ENCODE measurements at regions not wholly inside any gene's neighbourhood (a gene's known extent, or its start where the extent isn't known, plus 50 kb on each side); places are given as distances from the start of the nearest gene placed in this dataset.

DNA sequence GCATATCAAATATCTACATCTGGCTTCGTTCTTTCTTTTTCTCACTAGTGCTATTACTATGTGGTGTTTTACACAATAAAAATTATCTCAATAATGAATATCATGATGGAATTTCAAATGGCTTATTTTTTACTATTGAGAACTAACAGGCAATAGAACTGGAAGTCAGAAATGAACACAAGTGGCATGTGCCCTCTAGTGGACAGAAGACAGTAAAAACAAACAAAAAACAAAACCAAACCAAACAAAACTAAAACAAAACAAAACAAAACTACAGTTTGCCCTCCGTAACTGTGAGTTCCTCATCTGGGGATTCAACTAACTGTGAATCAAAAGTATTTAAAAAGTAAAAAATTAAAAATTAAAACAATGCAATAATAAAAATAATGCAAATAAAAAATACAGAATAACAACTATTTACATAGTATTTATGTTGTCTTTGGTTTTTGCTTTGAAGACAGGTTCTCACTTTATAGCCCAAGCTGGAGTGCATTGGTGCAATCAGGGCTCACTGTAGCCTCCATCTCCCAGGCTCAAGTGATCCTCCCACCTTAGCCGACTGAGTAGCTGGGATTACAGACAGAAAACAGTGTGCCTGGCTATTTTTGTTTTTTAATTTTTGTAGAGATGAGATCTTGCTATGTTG lies 195.6 kb upstream of the TACR3 start:
- Histone ChIP-seq H3K4me2 (ENCODE audit: control insufficient read depth, extremely low read depth, insufficient read depth, low read depth, low read length) (no peak overlapping the region), H3K79me2 (ENCODE audit: control insufficient read depth, insufficient read depth, low read length) (no peaks in the 10 kb centered on the region)

DNA sequence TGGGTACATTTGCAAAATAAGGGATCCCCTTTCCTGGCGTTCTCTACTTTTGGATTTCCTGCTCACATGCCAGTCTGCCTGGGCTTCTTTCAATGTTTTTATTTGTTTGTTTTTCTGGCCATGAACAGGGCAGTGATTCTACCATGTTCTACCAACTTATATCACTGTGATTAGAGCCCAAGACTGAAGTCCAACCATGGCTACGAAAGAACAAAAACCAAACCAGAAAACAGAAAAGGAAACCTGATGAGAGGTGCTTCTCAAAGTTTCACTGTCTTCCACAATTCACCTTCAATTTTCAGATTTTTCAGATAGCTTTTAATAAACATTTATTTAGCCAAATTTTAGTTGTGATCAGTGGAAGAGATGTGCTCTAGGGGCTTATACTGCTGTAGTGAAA lies 187.6 kb upstream of the TACR3 start:
- no peak for DNase-seq (ENCODE audit: low read depth, low spot score)
- no peaks in the 10 kb centered on the region for H4K20me1 ChIP-seq (ENCODE audit: control insufficient read depth, extremely low read depth, insufficient read depth, low read length)
- H3K27me3 ChIP-seq (ENCODE audit: control insufficient read depth, extremely low read depth, insufficient read depth, low read length) = no peaks in the 10 kb centered on the region
- no peak overlapping the region for H3K4me2 ChIP-seq (ENCODE audit: control insufficient read depth, extremely low read depth, insufficient read depth, low read depth, low read length)
- no peaks in the 10 kb centered on the region for H3K9me1 ChIP-seq (ENCODE audit: control insufficient read depth, extremely low read depth, insufficient read depth, low read length)
- H2AFZ ChIP-seq (ENCODE audit: control insufficient read depth, low read length) = no peak overlapping the region
- no peak overlapping the region for H3K27ac ChIP-seq (ENCODE audit: control insufficient read depth, insufficient read depth, low read length)
- no peak overlapping the region for H3K4me3 ChIP-seq (ENCODE audit: control insufficient read depth in 2 of 3, extremely low read depth in 1 of 3, insufficient read depth in 2 of 3, low read depth in 1 of 3, low read length in 3 of 3)
- H3K4me1 ChIP-seq (ENCODE audit: control insufficient read depth, extremely low read depth, insufficient read depth, low read length) = no peaks in the 10 kb centered on the region
- no peak overlapping the region for H3K9ac ChIP-seq (ENCODE audit: control insufficient read depth, extremely low read depth, insufficient read depth, low read length)
- no peak for FAIRE-seq
- no peak for TF ChIP-seq EZH2 (IDR thresholded peaks at IDR 0.05; ENCODE audit: low read length)
- no peak for TF ChIP-seq CTCF (optimal IDR thresholded peaks at IDR 0.05 in 1 of 3, IDR thresholded peaks at IDR 0.05 in 1 of 3, conservative IDR thresholded peaks at IDR 0.05 in 1 of 3; ENCODE audit: extremely low read depth in 1 of 3, insufficient read depth in 2 of 3, low read length in 3 of 3)
- no peaks in the 10 kb centered on the region for H3K9me3 ChIP-seq (ENCODE audit: control insufficient read depth, low read depth, low read length)
- dilution Hi-C loops (cut with MboI; ENCODE audit: extremely low pct_ligation_motif_present, low sequenced_read_pairs) = no loop called here
- H3K36me3 ChIP-seq (ENCODE audit: control insufficient read depth in 2 of 2, extremely low read depth in 1 of 2, insufficient read depth in 2 of 2, low read length in 2 of 2) = no peaks in the 10 kb centered on the region
- no peaks in the 10 kb centered on the region for H3K79me2 ChIP-seq (ENCODE audit: control insufficient read depth, insufficient read depth, low read length)

More for the DNA sequence above, 195.6 kb upstream of the TACR3 start:
- FAIRE-seq (no peak), DNase-seq (ENCODE audit: low read depth, low spot score) (no peak)
- H3K36me3 ChIP-seq (ENCODE audit: control insufficient read depth in 2 of 2, extremely low read depth in 1 of 2, insufficient read depth in 2 of 2, low read length in 2 of 2) = no peaks in the 10 kb centered on the region
- no peak for TF ChIP-seq EZH2 (IDR thresholded peaks at IDR 0.05; ENCODE audit: low read length)
- peak in 2 of 3 experiments; percentile 45 to 56 for TF ChIP-seq CTCF (optimal IDR thresholded peaks at IDR 0.05 in 1 of 3, IDR thresholded peaks at IDR 0.05 in 1 of 3, conservative IDR thresholded peaks at IDR 0.05 in 1 of 3; ENCODE audit: extremely low read depth in 1 of 3, insufficient read depth in 2 of 3, low read length in 3 of 3)
- H3K4me3 ChIP-seq (ENCODE audit: control insufficient read depth in 2 of 3, extremely low read depth in 1 of 3, insufficient read depth in 2 of 3, low read depth in 1 of 3, low read length in 3 of 3) = no peak overlapping the region
- H2AFZ ChIP-seq (ENCODE audit: control insufficient read depth, low read length) = peak overlapping the region; percentile 38
- no peaks in the 10 kb centered on the region for H4K20me1 ChIP-seq (ENCODE audit: control insufficient read depth, extremely low read depth, insufficient read depth, low read length)
- no peak overlapping the region for H3K27ac ChIP-seq (ENCODE audit: control insufficient read depth, insufficient read depth, low read length)
- H3K9me1 ChIP-seq (ENCODE audit: control insufficient read depth, extremely low read depth, insufficient read depth, low read length) = no peaks in the 10 kb centered on the region
- no peaks in the 10 kb centered on the region for H3K9me3 ChIP-seq (ENCODE audit: control insufficient read depth, low read depth, low read length)
- H3K4me1 ChIP-seq (ENCODE audit: control insufficient read depth, extremely low read depth, insufficient read depth, low read length) = no peaks in the 10 kb centered on the region
- dilution Hi-C loops (cut with MboI; ENCODE audit: extremely low pct_ligation_motif_present, low sequenced_read_pairs) = no loop called here
- H3K9ac ChIP-seq (ENCODE audit: control insufficient read depth, extremely low read depth, insufficient read depth, low read length) = no peak overlapping the region
- no peaks in the 10 kb centered on the region for H3K27me3 ChIP-seq (ENCODE audit: control insufficient read depth, extremely low read depth, insufficient read depth, low read length)
